ENCODE measurements at regions not wholly inside any gene's neighbourhood (a gene's known extent, or its start where the extent isn't known, plus 50 kb on each side); places are given as distances from the start of the nearest gene placed in this dataset.

DNA sequence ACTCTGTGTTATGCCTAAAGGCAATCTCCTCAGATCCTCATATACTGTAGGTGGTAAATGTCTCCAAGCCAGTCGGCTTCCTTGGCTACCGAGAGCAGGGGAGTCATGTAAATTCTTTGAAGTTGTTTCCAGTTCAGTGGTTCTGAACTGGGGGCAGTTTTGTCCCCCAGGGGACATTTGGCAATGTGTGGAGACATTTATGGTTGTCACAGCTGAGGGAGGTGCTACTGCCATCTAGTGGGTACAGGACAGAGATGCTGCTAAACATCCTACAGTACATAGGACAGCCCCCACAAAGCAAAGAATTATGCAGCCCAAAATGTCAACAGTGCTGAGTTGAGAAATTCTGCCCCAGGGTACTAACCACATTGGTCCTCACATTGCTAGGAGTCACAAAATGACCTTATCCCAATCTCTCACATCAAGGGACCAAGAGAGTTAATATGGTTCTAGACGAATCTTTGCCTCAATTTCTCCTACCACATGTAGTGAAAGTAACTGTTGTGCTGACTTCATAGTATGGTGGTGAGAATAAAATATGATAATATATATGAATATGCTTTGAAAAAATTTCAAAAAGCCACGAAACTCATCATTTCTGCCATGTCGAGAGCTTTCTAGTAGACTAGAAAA lies 104.4 kb upstream of the ARHGAP24 start:
- H3K9me3 ChIP-seq, result no peaks in the 10 kb centered on the region
- in situ Hi-C loops (cut with MboI; ENCODE audit: low sequenced_read_pairs), result no loop called here
- H3K27me3 ChIP-seq (ENCODE audit: low read depth), result no peaks in the 10 kb centered on the region
- H3K4me1 ChIP-seq, result no peaks in the 10 kb centered on the region
- DNase-seq (ENCODE audit: low spot score in 2 of 2), result peak; percentile 29 to 61
- no peak overlapping the region for H3K4me3 ChIP-seq
- H3K36me3 ChIP-seq (replicated peaks), result no peaks in the 10 kb centered on the region

DNA sequence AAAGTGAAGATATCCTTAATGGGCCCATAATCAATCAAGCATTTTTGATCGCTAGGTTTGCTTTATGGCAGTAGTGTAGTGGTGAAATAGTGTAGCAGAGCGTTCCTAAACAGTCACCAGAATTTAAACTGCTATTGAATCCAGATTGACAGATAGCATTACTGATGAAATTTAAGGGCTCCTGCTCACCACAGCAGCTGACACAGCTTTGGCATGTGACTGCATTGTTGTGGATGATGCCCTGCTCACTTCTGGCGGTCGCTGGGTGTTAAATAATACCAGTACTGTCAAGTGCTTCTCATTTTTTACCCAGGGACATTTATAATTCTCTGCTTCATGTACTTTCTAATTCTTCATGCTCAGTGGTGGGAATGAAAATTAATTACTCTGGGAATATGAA lies 102.0 kb upstream of the ARHGAP24 start:
- Histone ChIP-seq H3K27me3 (ENCODE audit: low read depth) (no peaks in the 10 kb centered on the region), H3K4me1 (no peaks in the 10 kb centered on the region), H3K36me3 (replicated peaks) (no peaks in the 10 kb centered on the region), H3K9me3 (no peaks in the 10 kb centered on the region), H3K4me3 (no peak overlapping the region)
- DNase-seq (ENCODE audit: low spot score in 2 of 2), result no peak
- in situ Hi-C loops (cut with MboI; ENCODE audit: low sequenced_read_pairs), result no loop called here

DNA sequence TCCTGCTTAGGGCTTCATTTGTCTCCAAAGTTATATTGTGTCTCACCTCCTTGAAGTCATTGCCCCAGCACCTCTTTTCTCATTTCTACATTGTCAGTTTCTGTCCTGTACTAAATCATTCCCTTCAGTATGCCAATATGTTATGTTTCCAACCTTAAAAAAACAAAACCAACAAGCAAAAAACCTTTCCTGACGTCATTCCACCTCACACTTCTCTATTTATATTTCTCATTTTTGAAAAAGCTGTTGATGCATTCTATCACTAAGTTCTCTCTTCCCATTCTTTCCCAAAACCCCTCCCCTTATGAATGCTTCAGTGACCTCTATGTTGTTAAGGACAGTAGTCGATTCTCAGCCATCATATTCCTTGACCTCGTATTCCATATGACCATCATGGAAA lies 98.7 kb upstream of the ARHGAP24 start:
- no peak for DNase-seq (ENCODE audit: low spot score in 2 of 2)
- no peaks in the 10 kb centered on the region for H3K9me3 ChIP-seq
- no peaks in the 10 kb centered on the region for H3K27me3 ChIP-seq (ENCODE audit: low read depth)
- in situ Hi-C loops (cut with MboI; ENCODE audit: low sequenced_read_pairs), result no loop called here
- no peaks in the 10 kb centered on the region for H3K36me3 ChIP-seq (replicated peaks)
- no peaks in the 10 kb centered on the region for H3K4me1 ChIP-seq
- H3K4me3 ChIP-seq, result no peak overlapping the region

DNA sequence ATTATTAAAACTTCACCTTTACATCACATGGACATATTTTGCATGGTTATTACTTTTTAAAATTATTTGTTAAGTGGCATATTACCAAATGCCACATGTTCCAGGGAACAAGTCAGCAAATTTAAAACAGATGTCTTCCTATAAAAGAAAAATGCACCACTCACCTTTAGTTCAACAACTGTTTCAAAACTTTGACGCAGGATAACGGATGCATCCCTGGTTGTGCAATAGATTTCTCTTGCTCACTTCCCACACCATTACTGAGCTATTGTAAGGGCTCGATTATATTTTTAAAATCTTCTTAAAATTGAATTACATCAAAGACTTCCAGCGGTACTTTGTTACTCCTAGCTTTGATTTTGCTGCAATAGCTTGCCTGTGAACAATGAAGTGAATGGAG lies 93.0 kb upstream of the ARHGAP24 start:
- in situ Hi-C loops (cut with MboI; ENCODE audit: low sequenced_read_pairs), result no loop called here
- DNase-seq (ENCODE audit: low spot score in 2 of 2), result no peak

DNA sequence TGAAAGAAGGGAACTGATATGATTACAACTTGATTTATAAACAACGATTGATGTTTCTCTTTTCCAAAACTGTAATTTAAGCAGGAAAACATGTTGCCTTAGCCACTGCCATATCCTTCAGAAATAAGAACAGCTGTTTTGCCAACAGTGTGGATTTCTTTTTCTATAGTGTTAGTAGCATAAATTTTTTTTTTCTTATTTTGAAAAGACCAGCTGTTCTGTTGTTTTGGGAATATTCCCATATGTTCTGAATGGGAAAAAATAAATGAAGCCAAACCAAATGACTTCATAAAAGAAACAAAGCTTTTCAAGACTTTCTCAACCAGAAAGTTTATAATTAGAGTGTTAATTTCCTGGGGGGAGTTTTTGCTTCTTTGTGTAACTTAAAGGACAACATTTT lies 83.9 kb upstream of the ARHGAP24 start:
- Histone ChIP-seq H3K4me3 (no peak overlapping the region), H3K27me3 (ENCODE audit: low read depth) (no peaks in the 10 kb centered on the region), H3K9me3 (no peaks in the 10 kb centered on the region), H3K36me3 (replicated peaks) (no peaks in the 10 kb centered on the region), H3K4me1 (no peaks in the 10 kb centered on the region)
- in situ Hi-C loops (cut with MboI; ENCODE audit: low sequenced_read_pairs), result no loop called here
- DNase-seq (ENCODE audit: low spot score in 2 of 2), result no peak

More for the DNA sequence above, 93.0 kb upstream of the ARHGAP24 start:
- Histone ChIP-seq H3K27me3 (ENCODE audit: low read depth) (no peaks in the 10 kb centered on the region), H3K4me3 (no peak overlapping the region), H3K4me1 (no peaks in the 10 kb centered on the region), H3K9me3 (no peaks in the 10 kb centered on the region), H3K36me3 (replicated peaks) (no peaks in the 10 kb centered on the region)

DNA sequence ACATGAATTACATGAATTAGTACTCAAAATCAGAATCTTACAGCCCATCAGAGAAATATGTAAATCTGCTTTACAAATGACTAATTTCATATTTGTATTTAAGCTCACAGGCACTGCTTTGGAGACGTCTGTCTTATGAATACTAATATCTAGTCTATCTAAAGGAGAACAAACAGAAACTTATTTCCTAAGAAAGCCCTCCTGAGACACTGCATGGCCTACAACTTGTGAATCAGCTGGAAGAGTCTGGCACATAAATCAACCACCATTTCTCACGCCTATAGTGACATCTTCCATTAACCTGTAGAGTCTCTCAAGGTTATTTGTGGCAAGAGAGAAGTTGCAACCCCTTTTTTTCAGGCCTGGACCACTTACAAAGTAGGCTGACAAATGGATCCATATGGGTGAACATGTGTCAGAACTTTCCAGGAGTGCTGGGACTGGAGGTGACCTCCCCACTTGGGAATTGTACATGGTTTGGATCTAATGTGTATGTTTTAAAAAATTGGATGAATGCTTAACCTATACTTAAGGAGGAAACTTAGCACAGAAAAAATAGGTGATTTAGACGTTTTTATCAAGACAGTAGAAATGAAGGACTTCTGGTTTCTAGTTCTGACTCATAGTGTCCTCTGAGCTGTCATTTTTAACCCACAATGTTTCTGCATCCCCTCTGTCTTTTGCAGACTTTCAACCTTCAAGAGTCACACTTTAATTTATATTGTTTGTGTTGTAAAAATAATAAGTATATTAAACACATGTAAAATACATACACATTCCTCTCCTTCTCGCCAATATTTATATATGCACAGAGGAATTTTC lies 83.2 kb upstream of the ARHGAP24 start:
- no peaks in the 10 kb centered on the region for H3K4me1 ChIP-seq
- no peak overlapping the region for H3K4me3 ChIP-seq
- DNase-seq (ENCODE audit: low spot score in 2 of 2), result no peak
- no peaks in the 10 kb centered on the region for H3K9me3 ChIP-seq
- H3K36me3 ChIP-seq (replicated peaks), result no peaks in the 10 kb centered on the region
- in situ Hi-C loops (cut with MboI; ENCODE audit: low sequenced_read_pairs), result no loop called here
- no peaks in the 10 kb centered on the region for H3K27me3 ChIP-seq (ENCODE audit: low read depth)

DNA sequence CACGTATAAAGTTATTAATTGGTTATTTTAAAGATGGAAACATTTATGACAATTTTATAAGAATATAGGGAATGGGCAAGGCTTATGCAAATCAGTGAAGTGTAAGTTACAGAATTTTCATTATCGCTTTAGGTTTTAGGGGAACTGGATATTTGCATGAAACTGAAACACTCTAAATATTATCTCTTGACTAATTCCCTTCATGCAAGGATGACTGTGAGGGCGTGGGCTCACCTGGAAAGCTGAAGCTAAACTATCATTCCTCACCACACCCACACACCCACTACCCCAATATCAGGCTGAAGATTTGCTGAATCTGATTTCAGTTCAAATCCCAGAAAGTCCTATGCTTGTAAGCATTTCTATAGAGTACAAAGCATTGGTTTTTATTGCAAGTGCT lies 81.7 kb upstream of the ARHGAP24 start:
- Histone ChIP-seq H3K4me3 (no peak overlapping the region), H3K9me3 (no peaks in the 10 kb centered on the region), H3K4me1 (no peaks in the 10 kb centered on the region), H3K36me3 (replicated peaks) (no peaks in the 10 kb centered on the region), H3K27me3 (ENCODE audit: low read depth) (no peaks in the 10 kb centered on the region)
- DNase-seq (ENCODE audit: low spot score in 2 of 2), result no peak
- in situ Hi-C loops (cut with MboI; ENCODE audit: low sequenced_read_pairs), result no loop called here

DNA sequence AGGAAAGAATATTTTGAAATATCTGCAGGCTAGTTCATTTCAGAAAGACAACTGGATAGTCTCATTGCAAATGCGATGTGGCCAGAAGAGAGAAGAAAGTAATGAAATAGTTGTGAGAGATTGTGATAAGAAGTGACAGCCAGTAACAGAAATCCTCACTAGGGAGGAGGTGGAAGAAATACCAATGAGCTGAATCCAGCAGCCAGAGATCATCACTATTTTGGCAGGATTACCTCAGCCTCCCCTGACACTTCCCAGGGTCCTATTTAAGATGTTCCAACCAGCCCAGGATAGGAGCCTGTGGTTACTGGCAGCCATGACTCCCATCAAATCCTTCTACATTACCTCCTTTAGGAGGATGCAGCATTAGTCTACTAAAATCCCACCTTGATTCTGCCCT lies 76.7 kb upstream of the ARHGAP24 start:
- no peaks in the 10 kb centered on the region for H3K9me3 ChIP-seq
- in situ Hi-C loops (cut with MboI; ENCODE audit: low sequenced_read_pairs), result no loop called here
- no peak for DNase-seq (ENCODE audit: low spot score in 2 of 2)
- H3K4me1 ChIP-seq, result no peaks in the 10 kb centered on the region
- no peak overlapping the region for H3K4me3 ChIP-seq
- no peaks in the 10 kb centered on the region for H3K27me3 ChIP-seq (ENCODE audit: low read depth)
- H3K36me3 ChIP-seq (replicated peaks), result no peaks in the 10 kb centered on the region

DNA sequence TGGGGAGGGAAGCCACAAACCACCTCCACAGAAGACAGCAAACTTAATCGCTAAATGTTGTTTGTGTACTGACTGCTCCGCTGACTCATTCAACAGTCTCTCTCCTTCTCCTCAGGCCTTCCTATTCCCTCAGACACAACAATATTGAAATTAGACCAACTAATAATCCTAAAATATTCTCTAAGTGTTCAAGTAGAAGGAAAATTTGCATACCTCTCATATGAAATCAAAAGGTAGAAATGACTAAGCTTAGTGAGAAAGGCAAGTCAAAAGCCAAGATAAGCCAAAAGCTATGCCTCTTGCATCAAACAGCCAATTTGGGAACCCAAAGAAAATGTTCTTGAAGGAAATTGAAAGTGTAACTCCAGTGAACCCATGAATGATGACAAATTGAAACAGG lies 75.7 kb upstream of the ARHGAP24 start:
- in situ Hi-C loops (cut with MboI; ENCODE audit: low sequenced_read_pairs), result no loop called here
- H3K9me3 ChIP-seq, result no peaks in the 10 kb centered on the region
- no peak overlapping the region for H3K4me3 ChIP-seq
- H3K4me1 ChIP-seq, result no peaks in the 10 kb centered on the region
- H3K36me3 ChIP-seq (replicated peaks), result no peaks in the 10 kb centered on the region
- no peaks in the 10 kb centered on the region for H3K27me3 ChIP-seq (ENCODE audit: low read depth)
- no peak for DNase-seq (ENCODE audit: low spot score in 2 of 2)

DNA sequence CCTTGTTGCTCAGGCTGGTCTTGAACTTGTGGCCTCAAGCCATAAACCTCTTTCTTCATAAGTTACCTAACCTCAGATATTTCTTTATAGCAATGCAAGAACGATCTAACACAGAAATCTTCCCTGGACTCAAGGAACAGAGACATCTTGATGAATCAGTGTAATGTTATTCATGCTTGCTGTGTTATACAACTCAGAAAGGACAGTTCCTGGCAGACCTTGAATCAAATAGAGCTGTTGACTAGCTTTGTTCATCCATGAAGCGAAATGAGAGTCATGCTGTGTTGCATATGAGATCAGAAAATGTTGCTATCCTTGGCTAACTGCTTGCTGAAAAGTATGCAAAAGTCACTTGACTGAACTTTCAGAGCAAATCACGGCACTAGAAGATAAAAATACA lies 72.6 kb upstream of the ARHGAP24 start:
- no peak for DNase-seq (ENCODE audit: low spot score in 2 of 2)
- H3K36me3 ChIP-seq (replicated peaks), result no peaks in the 10 kb centered on the region
- H3K27me3 ChIP-seq (ENCODE audit: low read depth), result no peaks in the 10 kb centered on the region
- no peak overlapping the region for H3K4me3 ChIP-seq
- H3K4me1 ChIP-seq, result no peaks in the 10 kb centered on the region
- H3K9me3 ChIP-seq, result no peaks in the 10 kb centered on the region
- in situ Hi-C loops (cut with MboI; ENCODE audit: low sequenced_read_pairs), result no loop called here

DNA sequence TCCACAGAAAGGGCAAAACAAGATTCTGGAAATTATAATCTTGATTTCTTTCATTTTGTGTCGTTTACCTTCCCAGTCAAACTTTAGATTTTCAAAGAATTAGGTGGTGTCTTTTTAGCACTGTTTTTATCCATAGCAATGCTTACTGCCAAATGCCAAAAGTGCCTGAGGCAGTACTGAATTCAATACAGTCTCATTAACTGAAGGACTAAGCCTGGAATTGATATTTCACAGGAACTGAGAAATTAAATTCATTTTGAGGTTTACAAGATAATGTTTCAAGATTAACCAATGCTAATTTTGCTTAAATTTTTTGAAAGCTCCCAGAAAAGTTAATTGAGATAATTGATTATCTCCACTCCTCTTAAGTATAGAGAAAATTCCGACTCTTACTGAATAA lies 68.8 kb upstream of the ARHGAP24 start:
- Histone ChIP-seq H3K9me3 (no peaks in the 10 kb centered on the region), H3K36me3 (replicated peaks) (no peaks in the 10 kb centered on the region), H3K4me3 (no peak overlapping the region), H3K4me1 (no peaks in the 10 kb centered on the region), H3K27me3 (ENCODE audit: low read depth) (no peaks in the 10 kb centered on the region)
- in situ Hi-C loops (cut with MboI; ENCODE audit: low sequenced_read_pairs), result no loop called here
- DNase-seq (ENCODE audit: low spot score in 2 of 2), result peak in 1 of 2 experiments; percentile 9

DNA sequence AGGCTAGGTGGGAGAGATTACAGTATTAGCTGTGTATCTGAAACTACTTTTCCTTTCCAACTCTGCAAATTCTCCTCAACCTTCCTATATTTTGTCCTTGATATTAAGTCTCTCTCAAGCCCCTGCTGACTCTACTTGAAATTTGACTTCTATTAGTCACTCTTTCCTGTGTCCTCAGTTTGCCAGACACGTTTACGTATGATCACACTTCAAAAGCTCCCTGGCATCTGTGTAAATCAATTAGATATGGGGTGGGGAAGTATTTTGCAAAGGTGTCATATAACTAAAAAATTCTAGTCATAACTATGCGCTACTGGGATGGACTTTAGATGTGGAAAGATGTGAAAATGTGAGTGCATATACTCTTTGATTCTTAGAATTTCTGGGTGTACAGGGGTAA lies 67.4 kb upstream of the ARHGAP24 start:
- no peak for DNase-seq (ENCODE audit: low spot score in 2 of 2)
- Histone ChIP-seq H3K36me3 (replicated peaks) (no peaks in the 10 kb centered on the region), H3K4me3 (no peak overlapping the region), H3K27me3 (ENCODE audit: low read depth) (no peaks in the 10 kb centered on the region), H3K4me1 (no peaks in the 10 kb centered on the region), H3K9me3 (no peaks in the 10 kb centered on the region)
- in situ Hi-C loops (cut with MboI; ENCODE audit: low sequenced_read_pairs), result no loop called here

DNA sequence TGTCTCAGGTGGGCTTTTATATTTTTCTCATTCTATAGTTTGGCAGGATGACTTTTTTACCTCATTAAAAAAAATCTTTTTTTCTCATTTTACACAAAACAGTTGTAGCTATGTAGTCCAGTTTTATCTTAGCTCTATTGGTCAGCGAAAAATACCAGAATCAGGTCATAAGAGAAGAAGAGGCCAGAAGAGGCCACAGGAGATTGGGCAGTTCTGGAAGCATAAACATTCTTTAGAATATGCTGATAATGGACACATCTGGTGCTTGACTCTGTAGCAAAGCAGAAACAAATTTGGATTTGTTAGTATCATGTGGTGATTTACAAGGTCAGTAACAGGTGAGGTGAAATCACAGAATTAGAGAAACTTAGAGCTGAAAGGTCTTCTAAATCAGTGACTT lies 66.6 kb upstream of the ARHGAP24 start:
- in situ Hi-C loops (cut with MboI; ENCODE audit: low sequenced_read_pairs), result no loop called here

DNA sequence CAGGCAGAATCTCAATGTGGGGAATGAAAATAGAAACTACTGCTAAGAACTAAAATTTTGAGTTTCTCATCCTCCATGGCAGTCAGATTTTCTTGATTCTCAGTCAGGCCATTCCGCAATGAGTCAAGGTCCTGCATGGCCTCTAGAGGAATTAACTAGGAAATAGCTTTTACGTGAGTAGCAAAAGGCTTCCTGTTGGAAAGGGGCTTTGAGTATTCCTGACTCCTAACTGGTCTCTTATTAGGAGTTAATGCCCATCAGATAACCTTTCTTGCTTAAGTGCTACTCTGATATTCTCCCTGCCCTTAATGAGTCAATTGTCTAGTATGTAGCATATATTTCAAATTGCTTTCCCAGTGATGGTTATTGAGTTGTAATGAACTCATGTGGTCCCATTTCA lies 65.7 kb upstream of the ARHGAP24 start:
- Histone ChIP-seq H3K4me1 (no peaks in the 10 kb centered on the region), H3K4me3 (no peak overlapping the region), H3K27me3 (ENCODE audit: low read depth) (no peaks in the 10 kb centered on the region), H3K9me3 (no peaks in the 10 kb centered on the region), H3K36me3 (replicated peaks) (no peaks in the 10 kb centered on the region)
- DNase-seq (ENCODE audit: low spot score in 2 of 2), result no peak
- in situ Hi-C loops (cut with MboI; ENCODE audit: low sequenced_read_pairs), result no loop called here

More for the DNA sequence above, 66.6 kb upstream of the ARHGAP24 start:
- no peak overlapping the region for H3K4me3 ChIP-seq
- no peaks in the 10 kb centered on the region for H3K27me3 ChIP-seq (ENCODE audit: low read depth)
- H3K9me3 ChIP-seq, result no peaks in the 10 kb centered on the region
- DNase-seq (ENCODE audit: low spot score in 2 of 2), result no peak
- H3K36me3 ChIP-seq (replicated peaks), result no peaks in the 10 kb centered on the region
- H3K4me1 ChIP-seq, result no peaks in the 10 kb centered on the region

Measured in HAP-1 (cell line).